ENCODE measurements at regions not wholly inside any gene's neighbourhood (a gene's known extent, or its start where the extent isn't known, plus 50 kb on each side); places are given as distances from the start of the nearest gene placed in this dataset.

- no peak for DNase-seq
- Histone ChIP-seq H3K27ac (ENCODE audit: low read depth in 1 of 2, low read length in 1 of 2) (no peak overlapping the region), H3K27me3 (ENCODE audit: control insufficient read depth in 3 of 3, insufficient read depth in 3 of 3, low read length in 2 of 3) (no peaks in the 10 kb centered on the region), H3K9me3 (ENCODE audit: control insufficient read depth in 4 of 4, insufficient read depth in 3 of 4, low read length in 3 of 4) (peaks cover 0 to 16% (median 6%) of the 10 kb centered on the region in 4 donors), H3K4me3 (no peak overlapping the region), H3K9ac (ENCODE audit: insufficient read depth in 1 of 2, low read length in 2 of 2) (no peak overlapping the region), H3K4me1 (ENCODE audit: control insufficient read depth in 5 of 5, insufficient read depth in 5 of 5, low read length in 5 of 5) (no peaks in the 10 kb centered on the region), H3K36me3 (ENCODE audit: control insufficient read depth in 4 of 4, insufficient read depth in 4 of 4, low read length in 4 of 4) (no peaks in the 10 kb centered on the region)
- WGBS, 2 donors, result 53 to 60% methylated on average over 3 of the region's 3 CpGs
- TF ChIP-seq CTCF (IDR thresholded peaks at IDR 0.05; ENCODE audit: control extremely low read depth, extremely low read depth), result no peak
- ATAC-seq (ENCODE audit: insufficient read depth, low FRiP score), result no peak
Measured at GRCh38 chr16:35193956-35194355, 1734.5 kb downstream of the TP53TG3F start.

- no peak overlapping the region for H3K4me3 ChIP-seq
- no peaks in the 10 kb centered on the region for H3K36me3 ChIP-seq (ENCODE audit: control insufficient read depth in 4 of 4, insufficient read depth in 4 of 4, low read length in 4 of 4)
- 73 to 82% methylated on average over 5 of the region's 5 CpGs for WGBS, 2 donors
- no peak overlapping the region for H3K9ac ChIP-seq (ENCODE audit: insufficient read depth in 1 of 2, low read length in 2 of 2)
- H3K4me1 ChIP-seq (ENCODE audit: control insufficient read depth in 5 of 5, insufficient read depth in 5 of 5, low read length in 5 of 5), result no peaks in the 10 kb centered on the region
- H3K9me3 ChIP-seq (ENCODE audit: control insufficient read depth in 4 of 4, insufficient read depth in 3 of 4, low read length in 3 of 4), result peaks cover 0 to 16% (median 8%) of the 10 kb centered on the region in 4 donors
- ATAC-seq (ENCODE audit: insufficient read depth, low FRiP score) (no peak), DNase-seq (no peak)
- no peaks in the 10 kb centered on the region for H3K27me3 ChIP-seq (ENCODE audit: control insufficient read depth in 3 of 3, insufficient read depth in 3 of 3, low read length in 2 of 3)
- TF ChIP-seq CTCF (IDR thresholded peaks at IDR 0.05; ENCODE audit: control extremely low read depth, extremely low read depth), result no peak
- H3K27ac ChIP-seq (ENCODE audit: low read depth in 1 of 2, low read length in 1 of 2), result no peak overlapping the region
Measured at GRCh38 chr16:35194681-35195080, 1735.3 kb downstream of the TP53TG3F start.

GRCh38 chr16:35195173-35195863 is 1735.9 kb downstream of the TP53TG3F start:
- Histone ChIP-seq H3K27me3 (ENCODE audit: control insufficient read depth in 3 of 3, insufficient read depth in 3 of 3, low read length in 2 of 3) (no peaks in the 10 kb centered on the region), H3K27ac (ENCODE audit: low read depth in 1 of 2, low read length in 1 of 2) (no peak overlapping the region), H3K36me3 (ENCODE audit: control insufficient read depth in 4 of 4, insufficient read depth in 4 of 4, low read length in 4 of 4) (no peaks in the 10 kb centered on the region), H3K4me3 (no peak overlapping the region), H3K9me3 (ENCODE audit: control insufficient read depth in 4 of 4, insufficient read depth in 3 of 4, low read length in 3 of 4) (peaks cover 0 to 18% (median 8%) of the 10 kb centered on the region in 4 donors), H3K4me1 (ENCODE audit: control insufficient read depth in 5 of 5, insufficient read depth in 5 of 5, low read length in 5 of 5) (no peaks in the 10 kb centered on the region), H3K9ac (ENCODE audit: insufficient read depth in 1 of 2, low read length in 2 of 2) (no peak overlapping the region)
- WGBS, 2 donors, result 71 to 77% methylated on average over 29 of the region's 29 CpGs
- DNase-seq (no peak), ATAC-seq (ENCODE audit: insufficient read depth, low FRiP score) (no peak)
- TF ChIP-seq CTCF (IDR thresholded peaks at IDR 0.05; ENCODE audit: control extremely low read depth, extremely low read depth), result no peak

GRCh38 chr16:35195864-35196216 is 1736.4 kb downstream of the TP53TG3F start:
- no peaks in the 10 kb centered on the region for H3K36me3 ChIP-seq (ENCODE audit: control insufficient read depth in 4 of 4, insufficient read depth in 4 of 4, low read length in 4 of 4)
- no peak for DNase-seq
- no peak overlapping the region for H3K27ac ChIP-seq (ENCODE audit: low read depth in 1 of 2, low read length in 1 of 2)
- no peak for ATAC-seq (ENCODE audit: insufficient read depth, low FRiP score)
- no peaks in the 10 kb centered on the region for H3K4me1 ChIP-seq (ENCODE audit: control insufficient read depth in 5 of 5, insufficient read depth in 5 of 5, low read length in 5 of 5)
- H3K9me3 ChIP-seq (ENCODE audit: control insufficient read depth in 4 of 4, insufficient read depth in 3 of 4, low read length in 3 of 4), result peaks cover 0 to 19% (median 9%) of the 10 kb centered on the region in 4 donors
- WGBS, 2 donors, result 87 to 89% methylated on average over 15 of the region's 15 CpGs
- H3K9ac ChIP-seq (ENCODE audit: insufficient read depth in 1 of 2, low read length in 2 of 2), result no peak overlapping the region
- H3K4me3 ChIP-seq, result no peak overlapping the region
- no peaks in the 10 kb centered on the region for H3K27me3 ChIP-seq (ENCODE audit: control insufficient read depth in 3 of 3, insufficient read depth in 3 of 3, low read length in 2 of 3)
- no peak for TF ChIP-seq CTCF (IDR thresholded peaks at IDR 0.05; ENCODE audit: control extremely low read depth, extremely low read depth)
